A673 (cell line): ENCODE measurements at regions not wholly inside any gene's neighbourhood (a gene's known extent, or its start where the extent isn't known, plus 50 kb on each side); places are given as distances from the start of the nearest gene placed in this dataset.

Source experiments
- BruUV-seq: library from RNA; stranded (reverse); fragments of 400-500 nt; replicated peaks from 2 replicates; lab custom pipeline; 2021; lab: Mats Ljungman, UMichigan
- CTCF ChIA-PET: fragments of 300-600 bp; sonication (Branson Sonifier 250); formaldehyde crosslinking; loops from one replicate; lab custom pipeline; 2022; ENCODE audit warnings: antibody characterized with exemption; lab: Charles Lee
- POLR2A ChIA-PET: fragments of 300-600 bp; sonication (Branson Sonifier 250); formaldehyde crosslinking; loops from one replicate; lab custom pipeline; 2022; ENCODE audit warnings: antibody characterized with exemption; ENCODE audit not compliant: low non-redundant PET; lab: Charles Lee
- DNase-seq: peaks from one replicate; pipeline ENCODE4 v3.0.0-alpha.2; 2015; ENCODE audit warnings: low spot score
- H3K27ac ChIP-seq: fragments of 200-600 bp; sonication (generic); 2 replicates; pipeline ENCODE4 v1.5.1; 2016; ENCODE audit warnings: mixed run types, low read depth, mild to moderate bottlenecking, mixed read lengths, antibody characterized with exemption, low read length; ENCODE audit not compliant: poor library complexity, severe bottlenecking
- H3K27me3 ChIP-seq: fragments of 200-600 bp; sonication (generic); replicated peaks from 2 replicates; pipeline ENCODE4 v1.6.1; 2017; ENCODE audit warnings: mixed run types, low read depth, mild to moderate bottlenecking, mixed read lengths, antibody characterized with exemption, low read length; ENCODE audit not compliant: insufficient read depth, poor library complexity
- H3K36me3 ChIP-seq: fragments of 200-600 bp; sonication (generic); 2 replicates; pipeline ENCODE4 v1.6.1; 2016; ENCODE audit warnings: mixed run types, mild to moderate bottlenecking, mixed read lengths, antibody characterized with exemption, low read length; ENCODE audit not compliant: insufficient read depth, poor library complexity, severe bottlenecking
- H3K4me1 ChIP-seq: fragments of 200-600 bp; sonication (generic); 2 replicates; pipeline ENCODE4 v1.6.1; 2017; ENCODE audit warnings: mixed run types, mild to moderate bottlenecking, mixed read lengths, antibody characterized with exemption, low read length; ENCODE audit not compliant: insufficient read depth, poor library complexity, severe bottlenecking
- H3K4me3 ChIP-seq: fragments of 200-600 bp; sonication (generic); 2 replicates; pipeline ENCODE4 v1.5.1; 2016; ENCODE audit warnings: low read depth, mixed run types, mild to moderate bottlenecking, mixed read lengths, low read length; ENCODE audit not compliant: poor library complexity, severe bottlenecking
- H3K9me3 ChIP-seq: fragments of 200-600 bp; sonication (generic); 2 replicates; pipeline ENCODE4 v1.6.1; 2016; ENCODE audit warnings: mixed run types, low read depth, mild to moderate bottlenecking, mixed read lengths, antibody characterized with exemption, low read length; ENCODE audit not compliant: poor library complexity, severe bottlenecking
- EZH2 ChIP-seq: fragments of 200-600 bp; sonication (generic); IDR thresholded peaks from 2 replicates; pipeline ENCODE4 v1.6.1; 2017; ENCODE audit warnings: borderline replicate concordance, low read depth, mild to moderate bottlenecking, mixed read lengths, antibody characterized with exemption, low read length; ENCODE audit not compliant: poor library complexity, severe bottlenecking
- intact Hi-C: fragments of 100-400 bp; cut with micrococcal nuclease; formaldehyde crosslinking; loops from one replicate; pipeline ENCODE4 v1.10.0; 2022; ENCODE audit not compliant: unreplicated experiment
- TF ChIP-seq, protein P1 (sequence below): fragments of 300-800, 200-600 bp; sonication (generic); conservative IDR thresholded peaks from 2 replicates; pipeline ENCODE4 v1.5.1; 2017; ENCODE audit warnings: low read depth, mild to moderate bottlenecking, antibody characterized with exemption, low read length, moderate library complexity, mixed read lengths

DNA sequence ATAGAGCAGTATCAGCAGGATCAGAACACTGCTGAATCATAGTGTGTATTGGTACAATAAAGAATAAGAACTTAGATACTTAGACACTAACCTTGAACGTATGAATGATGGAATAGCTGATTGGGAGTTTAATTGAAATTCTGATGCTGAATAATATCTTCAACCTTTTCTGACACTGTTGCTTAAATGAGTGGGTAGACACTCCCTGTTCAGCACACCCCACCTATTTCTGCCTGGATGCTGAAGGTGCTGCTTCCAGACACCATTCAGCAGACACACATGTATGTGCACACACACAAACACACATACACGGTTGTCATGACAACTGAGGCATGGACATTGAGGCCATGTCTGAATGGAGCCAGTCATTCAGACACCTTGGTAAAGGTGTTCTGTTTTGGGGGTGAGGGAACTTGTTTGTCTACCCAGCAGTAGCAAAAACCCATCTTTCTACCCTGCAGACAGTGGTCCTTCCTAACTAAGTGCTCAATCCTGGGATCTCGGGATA is 54.3 kb downstream of the TMEM215 start:
- BruUV-seq: no TSS peak
- POLR2A ChIA-PET: no interaction called here
- Histone ChIP-seq H3K9me3 (no peaks in the 10 kb centered on the region), H3K4me3 (no peak overlapping the region), H3K4me1 (no peaks in the 10 kb centered on the region), H3K27me3 (no peaks in the 10 kb centered on the region), H3K27ac (no peak overlapping the region), H3K36me3 (no peaks in the 10 kb centered on the region)
- intact Hi-C loops: no loop called here
- DNase-seq: no peak
- CTCF ChIA-PET: no interaction called here
- TF ChIP-seq, protein P1, sequence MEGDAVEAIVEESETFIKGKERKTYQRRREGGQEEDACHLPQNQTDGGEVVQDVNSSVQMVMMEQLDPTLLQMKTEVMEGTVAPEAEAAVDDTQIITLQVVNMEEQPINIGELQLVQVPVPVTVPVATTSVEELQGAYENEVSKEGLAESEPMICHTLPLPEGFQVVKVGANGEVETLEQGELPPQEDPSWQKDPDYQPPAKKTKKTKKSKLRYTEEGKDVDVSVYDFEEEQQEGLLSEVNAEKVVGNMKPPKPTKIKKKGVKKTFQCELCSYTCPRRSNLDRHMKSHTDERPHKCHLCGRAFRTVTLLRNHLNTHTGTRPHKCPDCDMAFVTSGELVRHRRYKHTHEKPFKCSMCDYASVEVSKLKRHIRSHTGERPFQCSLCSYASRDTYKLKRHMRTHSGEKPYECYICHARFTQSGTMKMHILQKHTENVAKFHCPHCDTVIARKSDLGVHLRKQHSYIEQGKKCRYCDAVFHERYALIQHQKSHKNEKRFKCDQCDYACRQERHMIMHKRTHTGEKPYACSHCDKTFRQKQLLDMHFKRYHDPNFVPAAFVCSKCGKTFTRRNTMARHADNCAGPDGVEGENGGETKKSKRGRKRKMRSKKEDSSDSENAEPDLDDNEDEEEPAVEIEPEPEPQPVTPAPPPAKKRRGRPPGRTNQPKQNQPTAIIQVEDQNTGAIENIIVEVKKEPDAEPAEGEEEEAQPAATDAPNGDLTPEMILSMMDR: no peak
- no peak for TF ChIP-seq EZH2

- Histone ChIP-seq H3K9me3 (no peaks in the 10 kb centered on the region), H3K27ac (no peak overlapping the region), H3K4me3 (no peak overlapping the region), H3K27me3 (no peaks in the 10 kb centered on the region), H3K4me1 (no peaks in the 10 kb centered on the region), H3K36me3 (no peaks in the 10 kb centered on the region)
- CTCF ChIA-PET: no interaction called here
- intact Hi-C loops: no loop called here
- TF ChIP-seq, protein P1: no peak
- no peak for TF ChIP-seq EZH2
- POLR2A ChIA-PET: no interaction called here
- no TSS peak for BruUV-seq
- no peak for DNase-seq
Measured at GRCh38 chr9:32839013-32839885, 55.9 kb downstream of the TMEM215 start.

DNA sequence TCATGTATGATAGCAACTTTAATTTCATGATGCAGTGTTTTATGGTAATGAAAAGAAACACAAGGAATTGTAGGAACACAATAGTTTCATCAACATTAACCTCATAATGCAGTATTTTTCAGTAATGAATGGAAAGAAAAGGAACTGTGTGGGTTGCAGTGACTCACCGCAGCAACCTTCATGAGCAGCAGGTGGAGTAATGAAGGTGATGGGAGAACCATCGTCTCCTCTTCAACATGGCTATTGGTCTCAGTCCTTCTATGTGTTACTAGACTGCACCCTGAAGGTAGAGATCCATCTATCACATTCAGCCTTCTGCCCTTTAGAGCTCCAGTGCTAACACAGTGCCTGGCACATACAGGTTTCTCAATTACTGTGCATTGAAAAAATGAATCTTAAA is 58.0 kb downstream of the TMEM215 start:
- H3K27ac ChIP-seq: no peak overlapping the region

More for the DNA sequence above, 58.0 kb downstream of the TMEM215 start:
- TF ChIP-seq, protein P1: no peak
- TF ChIP-seq EZH2: no peak
- intact Hi-C loops: no loop called here
- H3K27me3 ChIP-seq: no peaks in the 10 kb centered on the region
- H3K9me3 ChIP-seq: no peaks in the 10 kb centered on the region
- POLR2A ChIA-PET: no interaction called here
- CTCF ChIA-PET: no interaction called here
- no peaks in the 10 kb centered on the region for H3K36me3 ChIP-seq
- no peak for DNase-seq
- no TSS peak for BruUV-seq
- H3K4me1 ChIP-seq: no peaks in the 10 kb centered on the region
- H3K4me3 ChIP-seq: no peak overlapping the region
